Glomerular endothelial cell (primary cell): ENCODE measurements at regions not wholly inside any gene's neighbourhood (a gene's known extent, or its start where the extent isn't known, plus 50 kb on each side); places are given as distances from the start of the nearest gene placed in this dataset.

ENCODE experiments used
- DNase-seq: peaks from one replicate; pipeline ENCODE4 v3.0.0-alpha.2; 2011; ENCODE audit warnings: low read depth, low spot score; ENCODE audit errors: extremely low read depth

DNA sequence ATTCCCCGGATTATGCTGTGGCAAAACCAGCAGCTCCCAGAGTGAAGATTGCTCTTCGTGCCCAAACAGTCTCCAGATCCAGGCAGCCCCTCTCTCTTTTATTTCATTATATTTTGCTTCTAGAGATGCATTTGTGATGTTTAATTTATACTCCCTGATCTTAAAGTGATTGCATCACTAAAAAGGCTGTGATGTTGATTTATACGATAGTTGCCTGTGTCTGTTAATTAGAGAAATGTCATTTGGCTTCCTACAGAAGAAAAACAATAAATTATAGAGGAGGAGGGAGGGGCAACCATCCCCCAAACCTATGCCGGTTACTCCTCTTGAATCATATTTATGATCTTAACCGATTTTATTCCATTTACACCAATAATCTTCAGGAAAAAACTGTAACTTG, 615.3 kb downstream of the TOX3 start:
- no peak for DNase-seq

DNA sequence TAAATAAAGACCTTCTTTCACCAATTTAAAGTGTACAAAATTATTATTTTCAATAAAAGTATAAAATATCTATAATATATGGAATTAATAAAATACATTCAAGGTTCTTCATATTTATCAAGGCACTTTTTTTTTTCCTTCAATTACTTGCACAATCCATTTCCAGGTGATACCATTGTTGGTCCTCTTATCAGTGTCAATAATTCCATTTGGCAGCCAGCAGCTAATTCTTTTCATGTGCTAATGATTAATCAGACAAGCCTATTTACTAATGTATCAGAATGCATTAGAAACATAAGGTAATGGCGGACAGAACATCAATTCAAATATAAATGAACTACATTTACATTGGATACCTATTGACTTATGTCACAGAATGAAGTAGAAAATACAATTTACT, 622.2 kb downstream of the TOX3 start:
- DNase-seq: no peak

DNA sequence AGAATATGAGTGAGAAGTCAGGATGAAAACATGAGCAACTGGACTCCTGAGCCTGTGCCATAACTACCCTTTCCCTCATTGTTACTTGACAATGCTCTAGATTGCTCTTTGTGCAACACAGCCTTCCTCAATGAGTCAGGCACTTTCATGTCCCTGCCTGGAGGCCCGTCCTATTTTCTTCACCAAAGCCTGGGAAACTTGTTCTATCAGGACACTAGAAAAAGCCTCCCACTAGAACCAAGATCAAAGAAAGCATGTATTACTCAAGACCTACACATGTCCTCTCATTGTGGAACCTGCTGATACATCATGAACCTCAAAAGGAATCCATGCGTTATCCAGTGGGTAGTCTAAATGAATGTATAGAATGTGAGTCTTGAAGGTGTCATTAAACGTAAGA, 624.5 kb downstream of the TOX3 start:
- DNase-seq: no peak

DNA sequence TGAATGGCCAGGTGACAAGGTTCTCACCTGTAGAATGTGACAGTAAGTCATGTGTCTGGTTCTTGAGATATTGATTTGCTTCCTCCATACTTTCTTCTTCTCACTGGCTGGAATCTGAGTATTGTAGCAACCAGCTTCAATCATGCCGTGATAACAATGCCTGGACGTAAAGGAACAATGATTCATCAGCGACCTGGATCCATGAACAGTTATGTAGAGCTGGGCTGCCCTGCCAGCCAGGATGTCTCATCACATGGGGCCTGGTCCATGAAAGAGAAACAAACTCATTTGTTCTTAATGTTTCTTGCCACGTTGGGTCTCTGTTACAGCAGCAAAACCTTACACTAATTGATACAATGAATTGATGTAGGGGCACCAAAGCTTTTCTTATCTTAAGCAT, 627.2 kb downstream of the TOX3 start:
- no peak for DNase-seq

DNA sequence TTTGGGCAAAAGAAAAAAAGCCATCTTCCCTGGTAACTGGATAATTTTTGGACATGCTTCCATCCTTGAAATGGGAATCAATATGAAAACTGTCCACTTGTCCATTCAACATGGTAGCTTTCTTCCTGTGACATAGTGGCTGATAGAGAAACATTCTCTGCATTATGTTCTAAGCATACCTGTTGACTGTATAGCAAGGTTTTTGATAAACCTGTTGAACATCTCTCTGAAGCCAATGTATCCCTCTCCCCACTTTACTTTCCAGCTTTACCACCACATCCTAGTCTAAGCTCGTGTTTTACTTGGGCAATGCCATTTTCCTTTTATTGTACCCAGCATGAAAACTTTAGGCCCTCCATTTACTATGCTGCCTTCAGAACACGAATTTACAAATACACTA, 630.1 kb downstream of the TOX3 start:
- no peak for DNase-seq

DNA sequence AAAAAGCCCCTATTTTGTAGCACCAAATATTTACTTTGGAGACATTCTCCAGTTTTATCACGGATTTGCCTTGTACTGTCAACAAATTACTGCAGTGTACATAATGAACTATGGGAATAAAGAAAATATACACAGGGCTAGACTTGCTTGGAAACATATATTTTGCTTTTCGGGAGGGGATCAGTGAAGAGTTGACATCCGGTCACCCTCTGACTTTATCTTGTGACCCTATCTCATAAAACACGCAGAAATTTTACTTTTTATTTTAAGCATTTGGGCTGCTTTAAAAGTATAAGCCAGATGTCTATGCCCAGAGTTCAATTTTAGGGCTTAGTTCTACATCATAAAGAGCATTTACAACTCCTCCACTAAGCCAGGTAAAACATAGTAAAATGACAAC, 630.7 kb downstream of the TOX3 start:
- no peak for DNase-seq

DNA sequence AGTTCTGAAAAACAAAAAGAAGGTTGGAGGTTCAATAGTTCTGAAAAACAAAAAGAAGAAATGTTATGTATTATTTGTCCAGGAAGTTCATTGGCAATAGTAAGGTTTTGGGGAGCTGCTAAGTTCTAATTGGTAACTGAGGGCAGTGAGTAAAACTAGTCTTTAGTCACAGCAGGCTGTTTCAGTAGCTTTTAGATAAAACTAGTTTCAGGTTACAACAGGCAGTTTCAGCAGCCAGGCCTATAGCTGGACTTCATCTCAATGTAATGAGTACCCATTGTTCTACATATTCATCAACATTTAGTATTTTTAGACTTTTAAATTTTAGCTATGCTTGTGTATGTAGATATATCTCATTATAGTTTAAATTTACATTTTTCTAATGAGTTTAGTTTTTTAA, 639.3 kb downstream of the TOX3 start:
- DNase-seq: no peak

DNA sequence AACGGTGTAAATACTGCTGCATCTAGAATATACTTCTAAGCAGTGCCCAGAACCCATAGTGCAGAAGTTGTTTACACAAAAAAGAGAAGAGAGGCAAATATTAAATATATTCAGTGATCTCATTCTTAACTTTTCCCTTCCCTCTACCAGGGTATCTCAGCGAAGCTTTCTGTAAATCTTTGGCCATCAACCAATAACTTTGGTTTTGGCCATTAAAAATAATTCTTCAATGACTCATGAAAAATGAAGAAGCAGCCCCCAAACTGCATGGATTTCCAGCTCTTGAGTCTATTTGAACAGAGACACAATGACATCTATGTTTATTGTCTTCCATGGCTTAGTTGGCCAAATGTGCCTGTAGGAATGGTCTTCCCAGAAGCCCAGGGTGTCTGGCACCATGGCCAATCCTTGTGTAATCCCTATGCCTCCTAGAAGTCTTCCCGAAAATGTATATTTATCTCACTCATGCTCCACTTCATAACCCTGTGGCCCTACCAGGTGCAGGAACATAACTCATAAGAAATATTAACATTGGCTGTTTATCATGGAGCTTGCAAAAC, 646.6 kb downstream of the TOX3 start:
- DNase-seq: no peak

DNA sequence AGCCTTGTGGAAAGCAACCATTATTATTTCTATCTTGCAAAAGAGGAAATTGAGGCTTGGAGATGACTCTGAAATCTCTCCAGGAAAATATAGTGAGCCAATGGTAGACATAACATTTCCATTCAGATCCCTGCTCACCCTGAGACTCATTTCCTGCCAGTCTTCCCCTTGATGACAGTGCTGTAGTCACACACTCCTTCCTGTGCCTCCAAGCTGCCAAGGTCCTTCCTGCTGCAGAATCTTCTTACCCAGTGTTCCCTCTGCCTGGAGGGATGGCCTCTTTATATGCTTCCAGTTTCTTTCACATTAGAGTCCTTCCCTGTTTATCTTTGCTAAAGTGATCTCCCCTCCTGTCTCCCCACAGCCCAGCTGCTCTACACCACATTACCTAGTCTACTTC, 648.1 kb downstream of the TOX3 start:
- no peak for DNase-seq

DNA sequence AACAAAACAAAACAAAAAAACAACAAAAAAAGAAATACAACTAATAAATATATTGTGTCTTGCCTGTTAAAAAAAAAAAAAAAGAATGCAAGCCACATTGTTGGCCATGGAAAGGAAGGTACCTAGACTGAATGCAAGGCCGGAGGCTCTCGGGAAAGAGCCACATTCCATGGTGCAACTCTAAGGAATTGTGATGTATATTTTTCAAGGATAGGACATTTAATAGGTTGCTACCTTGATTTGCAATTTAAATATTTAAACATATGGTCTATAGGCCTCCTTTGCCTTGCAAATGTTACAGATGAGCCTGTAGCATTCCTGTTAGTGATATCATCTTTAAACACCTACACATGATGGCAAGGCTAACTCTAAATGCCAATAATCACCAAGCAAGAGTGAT, 650.9 kb downstream of the TOX3 start:
- DNase-seq: no peak

DNA sequence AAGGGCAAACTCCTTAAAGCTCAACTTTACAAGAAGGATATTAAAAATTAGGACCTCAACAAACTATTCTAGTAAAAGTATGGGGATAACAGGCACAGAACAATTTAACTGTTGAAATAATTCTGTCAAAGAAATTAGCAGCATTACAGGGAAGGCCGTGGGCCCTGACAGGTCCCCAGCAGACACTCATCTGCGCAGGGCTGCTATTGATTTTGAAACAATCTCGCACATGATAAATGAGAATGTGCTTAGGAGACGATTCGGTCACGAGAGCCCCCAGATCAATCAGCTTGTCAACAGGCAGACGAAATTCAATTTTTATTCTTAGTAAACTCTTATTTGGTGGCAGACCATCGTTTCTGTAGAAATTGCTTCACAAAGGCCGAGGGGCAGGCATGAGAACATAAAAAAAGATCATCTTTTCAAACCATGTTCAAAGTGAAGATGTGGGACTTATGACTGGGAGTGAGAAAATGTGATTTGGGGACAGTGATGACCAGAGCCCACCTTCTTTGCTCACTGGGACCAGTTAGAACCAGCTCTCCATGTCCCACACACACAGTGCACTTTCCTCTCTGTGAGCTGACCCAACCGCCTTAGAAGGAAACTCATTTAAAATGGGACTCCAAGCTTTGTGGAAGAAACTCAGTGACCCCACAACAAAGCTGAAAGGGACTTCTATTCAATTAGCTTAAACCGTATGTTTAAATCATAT, 654.5 kb downstream of the TOX3 start:
- no peak for DNase-seq

DNA sequence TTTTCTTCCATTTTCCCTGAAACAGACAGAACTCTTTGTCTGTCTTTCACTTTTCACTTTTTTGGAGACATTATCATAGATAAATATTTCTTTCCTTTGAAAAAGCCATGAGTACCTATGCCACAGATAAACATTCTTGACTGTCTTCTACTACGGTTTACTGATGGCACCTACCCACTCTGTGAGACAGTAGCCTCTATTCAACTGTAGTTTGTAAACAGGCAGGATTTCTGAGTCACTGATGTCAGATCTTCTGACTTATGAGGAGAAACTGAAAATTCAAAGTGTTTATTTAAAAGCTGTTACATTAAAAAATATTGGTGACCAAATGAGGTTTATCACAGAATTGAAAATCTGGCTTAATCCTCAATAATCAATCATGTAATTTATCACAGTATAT, 658.4 kb downstream of the TOX3 start:
- no peak for DNase-seq

DNA sequence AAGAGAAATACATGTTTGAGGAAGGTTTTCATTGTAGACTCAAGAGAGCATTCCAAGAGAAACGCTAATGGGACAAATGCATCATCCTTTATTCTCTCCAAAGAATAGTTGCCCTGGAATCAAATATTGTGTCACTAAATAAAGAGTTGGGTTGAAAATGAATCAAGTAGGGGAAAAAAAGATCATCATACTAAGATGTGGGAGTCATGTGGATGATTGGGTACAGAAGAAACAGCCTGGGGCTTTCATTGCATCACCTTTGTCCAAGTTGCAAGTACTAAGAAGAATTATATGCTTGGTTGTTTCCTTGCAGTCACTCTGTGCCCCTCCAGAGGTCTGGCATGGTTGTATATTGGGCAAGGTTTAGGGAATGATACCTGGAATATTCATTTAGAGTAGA, 658.9 kb downstream of the TOX3 start:
- DNase-seq: no peak

DNA sequence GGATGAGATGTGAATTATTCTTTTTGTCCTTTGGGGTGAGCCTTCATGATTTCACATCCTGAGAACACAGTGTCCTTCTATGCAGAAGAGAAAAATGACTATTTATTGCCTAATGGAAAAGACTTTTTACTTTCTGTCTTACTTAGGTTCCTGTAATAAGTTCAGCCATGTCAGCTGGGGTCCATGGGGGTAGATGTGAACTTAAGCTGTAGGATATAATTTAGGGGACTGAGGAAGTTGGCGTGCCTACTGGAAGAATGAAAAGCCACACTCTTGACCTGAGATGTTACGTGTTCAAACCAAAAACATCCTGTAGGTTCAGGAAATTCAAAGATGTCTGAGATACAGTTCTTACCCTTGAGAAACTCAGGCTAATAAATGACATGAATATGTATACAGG, 660.5 kb downstream of the TOX3 start:
- DNase-seq: no peak

DNA sequence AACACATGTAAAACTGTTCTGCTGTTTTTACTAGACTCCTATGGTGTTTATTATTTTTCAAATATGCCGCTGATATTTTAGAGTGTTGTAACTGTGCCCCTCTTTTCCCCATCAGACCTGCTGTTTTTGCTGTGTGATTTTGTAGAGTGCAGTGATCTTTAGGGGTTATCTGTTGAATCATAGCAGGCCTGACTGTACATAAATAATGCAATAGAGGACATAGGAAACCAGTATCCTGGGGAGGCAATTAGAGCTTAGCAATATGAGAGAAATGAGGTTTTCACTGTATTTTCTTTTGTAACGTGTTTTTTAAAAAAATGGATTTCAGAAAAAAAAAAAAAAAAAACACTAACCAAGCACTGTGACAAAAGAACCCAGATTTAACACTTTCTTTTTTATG, 662.2 kb downstream of the TOX3 start:
- DNase-seq: no peak

DNA sequence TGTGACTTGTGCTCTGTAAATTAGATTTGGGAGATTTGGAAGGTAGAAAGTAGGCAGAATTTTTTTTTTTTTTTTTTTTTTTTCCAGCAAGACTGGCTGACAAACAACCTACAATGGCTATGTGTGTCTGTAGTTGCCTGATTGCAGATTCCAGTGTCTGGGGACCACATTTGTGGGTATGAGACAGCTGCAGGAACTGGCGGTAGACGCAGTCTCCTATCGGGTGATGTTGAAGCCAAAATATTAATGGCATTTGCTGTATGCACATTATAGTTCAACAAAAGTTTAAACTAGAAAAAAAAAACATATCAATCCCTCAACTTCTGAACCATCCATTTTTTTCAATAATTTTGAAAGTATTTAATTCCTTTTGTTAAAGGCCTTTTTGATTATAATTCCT, 665.2 kb downstream of the TOX3 start:
- no peak for DNase-seq

DNA sequence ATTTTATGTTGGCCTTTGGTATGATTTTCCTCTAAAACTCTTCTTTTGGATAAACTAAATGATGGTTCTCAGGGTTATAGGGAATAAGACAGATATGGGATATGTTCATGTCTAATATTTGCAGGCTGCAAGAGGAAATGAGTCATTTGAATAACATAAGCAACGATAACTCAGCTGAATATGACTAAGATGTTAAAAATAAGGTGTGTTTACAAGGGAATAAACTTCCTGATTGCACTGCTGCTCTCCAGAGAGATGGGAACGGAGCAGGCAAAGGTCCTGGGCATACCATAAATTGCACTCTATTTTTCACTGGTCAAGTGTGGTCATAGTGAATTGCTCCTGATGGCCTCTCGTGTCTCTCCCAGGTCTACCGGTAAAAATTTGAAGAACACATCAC, 666.2 kb downstream of the TOX3 start:
- DNase-seq: no peak

DNA sequence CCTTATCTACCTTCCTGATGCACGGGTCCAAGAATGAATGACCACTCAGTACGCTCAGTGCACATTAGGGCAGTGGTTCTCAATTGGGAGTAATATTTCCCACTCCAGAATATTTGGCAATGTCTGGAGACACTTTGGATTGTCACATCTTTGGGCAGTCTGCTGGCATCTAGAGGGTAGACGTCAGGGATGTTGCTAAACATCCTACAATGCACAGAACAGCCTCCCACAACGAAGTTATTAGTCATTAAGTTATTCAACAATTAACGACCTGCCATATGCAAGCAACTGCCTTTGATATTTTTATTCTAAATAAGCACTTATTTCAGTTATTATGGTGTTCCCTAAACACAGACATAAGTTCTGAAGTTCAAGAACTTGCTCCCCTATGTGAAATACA, 669.3 kb downstream of the TOX3 start:
- DNase-seq: no peak

DNA sequence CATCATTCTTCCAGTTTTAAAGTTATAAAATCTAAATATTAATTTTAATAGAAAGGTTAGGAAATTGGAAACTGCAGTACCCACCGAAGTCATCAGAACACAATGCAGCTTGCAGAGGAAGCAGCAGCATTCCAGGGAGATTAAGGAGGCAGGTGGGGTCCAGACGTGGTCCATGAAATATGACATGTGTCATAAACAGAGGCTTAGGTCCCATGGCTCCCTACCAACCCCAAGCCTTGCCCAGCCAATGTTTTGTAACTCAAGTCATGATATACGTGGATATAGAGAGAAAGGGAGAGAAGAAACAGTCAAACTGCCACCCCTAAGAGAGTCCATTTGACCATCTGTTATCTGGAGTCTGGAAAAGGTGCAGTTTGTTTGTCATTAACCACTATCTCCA, 670.0 kb downstream of the TOX3 start:
- no peak for DNase-seq

DNA sequence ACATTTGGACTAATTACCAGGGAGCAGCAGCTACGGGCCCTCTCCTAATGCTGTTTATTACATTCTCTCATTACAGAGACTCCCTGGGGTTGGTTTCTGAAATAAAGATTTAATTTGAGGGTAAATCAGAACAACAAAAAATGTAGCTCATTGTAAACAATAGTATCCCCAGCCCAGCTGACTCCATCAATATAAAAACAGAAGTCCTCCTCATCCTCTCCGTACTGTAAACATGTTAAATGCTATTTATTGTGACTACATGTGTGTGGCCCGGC, 670.4 kb downstream of the TOX3 start:
- DNase-seq: no peak

DNA sequence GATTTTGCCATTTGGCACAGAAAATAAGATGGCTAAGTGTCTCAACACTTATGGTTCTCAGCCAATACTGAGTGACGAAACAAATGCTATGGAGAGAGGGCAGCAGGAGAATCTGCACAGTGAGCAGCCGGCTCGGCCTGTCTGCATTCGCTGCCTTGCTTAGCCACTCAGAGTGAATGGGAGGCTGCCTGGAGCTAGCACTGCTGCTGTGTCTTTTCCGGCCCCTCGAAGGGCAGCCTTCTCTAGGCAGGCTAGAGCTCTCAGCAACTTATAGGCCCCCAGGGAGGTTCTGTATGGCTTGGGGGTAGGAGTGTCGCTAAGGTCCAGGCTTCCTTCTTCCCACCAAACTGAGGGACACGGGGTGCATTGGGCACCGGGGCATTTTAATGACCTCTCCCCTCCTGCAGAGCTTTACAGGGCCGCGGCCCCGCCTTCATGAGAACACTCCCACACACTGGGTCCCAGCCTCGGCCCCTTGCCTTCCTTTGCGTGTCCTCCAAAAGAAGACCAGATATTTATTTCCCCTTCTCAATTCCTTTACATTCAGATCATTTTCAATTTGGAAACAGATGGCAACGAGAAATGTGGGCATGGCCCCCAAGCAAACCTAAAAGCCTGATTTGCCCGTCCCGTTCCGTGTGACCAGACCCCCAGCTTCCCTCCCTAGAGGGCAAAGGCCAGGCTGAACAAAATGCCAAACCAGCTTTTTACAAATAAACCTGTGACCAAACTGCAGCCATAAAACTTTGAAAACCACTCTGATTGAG, 670.9 kb downstream of the TOX3 start:
- DNase-seq: no peak

DNA sequence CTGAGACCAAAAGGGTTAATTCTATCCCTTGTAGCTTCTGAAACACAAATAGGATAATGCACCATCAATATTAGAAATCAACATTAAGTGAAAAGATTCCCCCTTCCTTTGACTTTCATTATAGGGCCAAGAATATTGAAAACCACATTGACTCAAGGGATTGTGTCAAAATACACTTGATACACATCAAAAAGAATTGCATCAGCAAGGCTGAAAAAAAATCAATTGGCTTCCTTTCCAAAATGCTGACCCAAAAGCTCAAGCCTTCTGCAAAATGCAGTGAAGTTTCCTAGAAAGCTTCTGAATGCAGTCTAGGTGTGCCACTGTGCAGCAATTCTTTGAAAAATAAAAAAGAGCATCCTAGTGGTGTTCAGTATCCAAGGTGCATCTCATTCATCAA, 674.4 kb downstream of the TOX3 start:
- DNase-seq: no peak
